ENCODE measurements at regions not wholly inside any gene's neighbourhood (a gene's known extent, or its start where the extent isn't known, plus 50 kb on each side); places are given as distances from the start of the nearest gene placed in this dataset.

GRCh38 chr9:27755846-27756245 is 182.6 kb upstream of the C9orf72 start:
- CTCF ChIA-PET: no interaction called here
- POLR2A ChIA-PET: no interaction called here

GRCh38 chr9:27756418-27756817 is 183.1 kb upstream of the C9orf72 start:
- H3K27ac ChIP-seq (ENCODE audit: extremely low read depth, low read depth, low read length): no peak overlapping the region
- no peaks in the 10 kb centered on the region for H3K36me3 ChIP-seq (ENCODE audit: control insufficient read depth in 2 of 2, insufficient read depth in 1 of 2, low read length in 2 of 2)
- TF ChIP-seq ZNF133 (tag by site-specific recombination; IDR thresholded peaks at IDR 0.05): no peak
- no peak for TF ChIP-seq GFI1B (tag by site-specific recombination; IDR thresholded peaks at IDR 0.05)
- no peak for TF ChIP-seq ZNF654 (tag by site-specific recombination; IDR thresholded peaks at IDR 0.05; ENCODE audit: low read depth)
- no peak for TF ChIP-seq ZNF776 (tag by site-specific recombination; IDR thresholded peaks at IDR 0.05; ENCODE audit: borderline replicate concordance)
- no peak for TF ChIP-seq HOXC10 (CRISPR knock-in tag; IDR thresholded peaks at IDR 0.05)
- TF ChIP-seq KLF9 (tag by site-specific recombination; IDR thresholded peaks at IDR 0.05; ENCODE audit: low read depth): no peak
- TF ChIP-seq KLF7 (tag by site-specific recombination; IDR thresholded peaks at IDR 0.05; ENCODE audit: borderline replicate concordance): no peak
- no peaks in the 10 kb centered on the region for H3K9me3 ChIP-seq (ENCODE audit: control insufficient read depth, insufficient read depth, low read depth, low read length)
- H3K4me3 ChIP-seq (ENCODE audit: low read depth, low read length): no peak overlapping the region
- ChIA-PET CTCF (no interaction called here), POLR2A (no interaction called here)
- H3K4me1 ChIP-seq (ENCODE audit: control insufficient read depth, insufficient read depth, low read length): no peaks in the 10 kb centered on the region

More at GRCh38 chr9:27755846-27756245, 182.6 kb upstream of the C9orf72 start:
- Histone ChIP-seq H3K9me3 (ENCODE audit: control insufficient read depth, insufficient read depth, low read depth, low read length) (no peaks in the 10 kb centered on the region), H3K27ac (ENCODE audit: extremely low read depth, low read depth, low read length) (no peak overlapping the region), H3K4me1 (ENCODE audit: control insufficient read depth, insufficient read depth, low read length) (no peaks in the 10 kb centered on the region), H3K4me3 (ENCODE audit: low read depth, low read length) (no peak overlapping the region), H3K36me3 (ENCODE audit: control insufficient read depth in 2 of 2, insufficient read depth in 1 of 2, low read length in 2 of 2) (no peaks in the 10 kb centered on the region)
- TF ChIP-seq ZNF518A (tag by site-specific recombination; conservative IDR thresholded peaks at IDR 0.05; ENCODE audit: low read depth): no peak
- no peak for TF ChIP-seq ZBTB21 (tag by site-specific recombination; IDR thresholded peaks at IDR 0.05)
- TF ChIP-seq ZBTB26 (tag by site-specific recombination; optimal IDR thresholded peaks at IDR 0.05): no peak
- no peak for TF ChIP-seq GLI4 (tag by site-specific recombination; IDR thresholded peaks at IDR 0.05)
- no peak for TF ChIP-seq HIC1 (tag by site-specific recombination; IDR thresholded peaks at IDR 0.05)
- TF ChIP-seq ZNF701 (tag by site-specific recombination; IDR thresholded peaks at IDR 0.05): no peak
- TF ChIP-seq ZNF830 (tag by site-specific recombination; IDR thresholded peaks at IDR 0.05; ENCODE audit: low read depth): no peak
- TF ChIP-seq ZNF354C (tag by site-specific recombination; IDR thresholded peaks at IDR 0.05; ENCODE audit: borderline replicate concordance, low read depth): no peak

Data from HEK293 (cell line).